GM19372 (cell line): ENCODE measurements at regions not wholly inside any gene's neighbourhood (a gene's known extent, or its start where the extent isn't known, plus 50 kb on each side); places are given as distances from the start of the nearest gene placed in this dataset.
"Not testable (repeated sequence)": the region's sequence is repeated elsewhere in the genome, so short reads cannot be mapped to it uniquely, and the experiment has no call there.

ENCODE experiments used
- ATAC-seq: cut with Tn5 transposase; IDR thresholded peaks from one replicate; pipeline ENCODE4 v1.9.1; 2021; ENCODE audit warnings: mild to moderate bottlenecking, low read depth, moderate library complexity; ENCODE audit not compliant: unreplicated experiment

DNA sequence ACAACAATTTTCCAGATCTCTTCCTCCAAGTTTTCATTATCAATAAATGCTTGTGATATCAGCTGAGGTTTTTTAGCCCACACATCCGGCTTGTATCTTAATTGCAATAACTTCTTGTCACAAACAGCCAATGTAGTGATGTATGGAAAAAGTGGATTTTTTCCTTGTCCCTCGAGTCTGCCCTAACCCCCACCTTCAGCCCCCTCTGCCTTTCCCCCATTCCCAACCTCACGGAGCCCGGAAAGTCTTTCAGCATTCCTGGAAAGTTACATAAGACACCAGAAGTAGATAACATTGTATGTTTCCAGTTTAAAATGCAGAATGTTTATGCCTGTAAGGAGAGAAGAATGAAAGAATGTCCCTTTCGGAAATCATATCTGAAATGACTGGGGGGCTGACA lies 179.2 kb upstream of the PHACTR1 start:
- ATAC-seq, result no peak

DNA sequence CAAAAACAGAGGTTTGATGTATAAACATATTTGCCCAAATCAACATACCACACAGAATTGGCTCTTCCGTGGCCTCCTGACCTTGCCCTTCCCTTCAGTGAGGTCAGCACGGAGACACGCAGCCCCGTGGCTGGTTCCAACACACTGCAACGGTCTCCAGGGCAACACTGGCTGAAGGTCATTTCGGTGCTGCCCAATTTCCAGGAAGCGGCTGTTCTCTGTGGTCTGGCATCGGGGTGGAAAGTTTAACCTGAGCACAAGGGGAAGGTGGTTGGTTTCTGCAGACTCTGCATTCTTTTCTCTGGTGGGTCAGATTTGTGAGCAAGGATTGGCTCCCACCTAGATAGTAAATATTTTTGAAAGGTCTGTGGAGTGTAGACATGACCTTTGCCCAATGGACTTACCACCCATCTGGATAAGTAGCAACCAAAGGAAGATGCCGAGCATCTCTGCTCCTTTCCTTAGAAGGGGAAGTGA lies 177.6 kb upstream of the PHACTR1 start:
- ATAC-seq, result no peak

GRCh38 chr6:12542319-12543115 lies 174.1 kb upstream of the PHACTR1 start:
- not testable (repeated sequence) for ATAC-seq

- ATAC-seq, result no peak
These were observed 172.6 kb upstream of the PHACTR1 start for GRCh38 chr6:12543953-12544352.

DNA sequence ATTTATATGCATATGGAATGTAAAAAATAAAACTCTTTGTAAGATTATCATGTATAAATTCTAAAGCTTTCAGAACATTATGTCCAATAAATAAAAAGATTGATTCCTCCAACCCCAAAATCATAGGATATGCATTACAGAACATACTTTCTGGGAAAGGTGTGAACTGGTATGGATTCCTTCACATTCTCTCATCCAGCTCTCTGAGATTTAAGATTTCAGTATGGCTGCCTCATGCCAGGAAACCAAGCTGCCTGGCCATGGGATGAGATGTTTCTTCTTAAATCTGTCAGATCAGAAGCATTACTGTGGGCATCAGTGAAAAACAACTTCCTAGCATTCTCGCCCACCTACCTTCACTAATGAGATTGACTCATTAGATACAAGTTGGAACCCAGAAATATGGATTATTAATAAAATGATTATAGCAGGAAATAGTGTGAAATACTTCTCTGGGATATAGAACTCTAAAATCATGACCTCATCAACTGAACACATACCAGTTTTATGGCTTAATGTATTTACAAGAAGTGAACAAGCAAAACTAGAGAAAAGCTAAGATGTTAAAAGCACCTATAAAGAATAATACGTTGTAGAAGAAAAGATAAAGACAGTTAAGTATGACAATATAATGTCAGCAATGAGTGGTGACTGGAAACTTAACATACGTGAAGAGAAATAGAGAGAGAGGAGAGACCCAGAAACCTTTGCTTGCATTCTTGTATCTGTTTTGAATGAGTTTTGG lies 171.6 kb upstream of the PHACTR1 start:
- ATAC-seq, result no peak

GRCh38 chr6:12545619-12546409 lies 170.8 kb upstream of the PHACTR1 start:
- ATAC-seq, result no peak

DNA sequence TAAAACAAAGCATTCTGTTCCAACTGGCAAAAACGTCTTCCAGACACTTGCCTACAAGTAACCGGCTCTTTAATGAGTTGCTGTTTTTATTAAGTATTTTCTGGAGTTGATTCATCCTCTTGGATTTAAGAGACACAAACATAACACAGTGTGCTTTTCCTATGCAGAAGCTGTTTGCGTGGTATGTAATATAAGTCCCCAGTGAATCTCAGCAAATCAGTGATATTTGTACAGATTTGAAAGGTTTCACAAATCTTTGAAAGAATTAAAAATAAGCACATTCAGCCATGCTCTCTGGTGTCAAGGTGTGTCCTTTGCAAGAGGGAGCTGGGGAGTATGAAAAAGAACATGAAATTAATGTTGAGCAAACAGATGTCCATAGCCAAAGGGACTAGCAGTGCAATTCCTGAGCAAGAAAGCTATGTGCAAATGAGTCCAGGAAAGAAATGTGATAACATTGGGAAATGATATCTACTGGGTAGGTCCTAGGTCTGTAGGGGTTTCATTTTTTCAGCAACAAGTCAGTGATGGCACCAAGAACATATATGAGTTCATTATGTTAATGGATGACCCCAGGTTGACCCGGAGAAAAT lies 170.1 kb upstream of the PHACTR1 start:
- ATAC-seq, result no peak

DNA sequence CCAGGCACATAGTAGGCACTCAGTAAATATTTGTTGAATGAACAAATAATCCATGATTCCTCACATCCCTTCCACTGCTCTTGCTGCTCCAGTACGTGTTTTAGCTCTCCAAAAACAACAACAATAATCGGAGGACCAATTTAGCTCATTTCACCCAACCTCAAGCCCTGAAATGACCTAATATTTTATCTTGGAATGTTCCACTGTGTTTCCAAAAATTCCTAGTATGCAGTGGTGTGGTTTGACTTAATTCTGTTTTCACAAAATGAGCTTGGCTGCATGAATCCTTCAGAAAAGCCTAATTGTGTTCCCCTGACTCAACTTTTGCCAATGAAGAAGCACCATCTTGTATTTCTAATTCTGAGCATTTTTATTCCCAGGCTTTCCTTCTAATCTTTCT lies 168.0 kb upstream of the PHACTR1 start:
- no peak for ATAC-seq

DNA sequence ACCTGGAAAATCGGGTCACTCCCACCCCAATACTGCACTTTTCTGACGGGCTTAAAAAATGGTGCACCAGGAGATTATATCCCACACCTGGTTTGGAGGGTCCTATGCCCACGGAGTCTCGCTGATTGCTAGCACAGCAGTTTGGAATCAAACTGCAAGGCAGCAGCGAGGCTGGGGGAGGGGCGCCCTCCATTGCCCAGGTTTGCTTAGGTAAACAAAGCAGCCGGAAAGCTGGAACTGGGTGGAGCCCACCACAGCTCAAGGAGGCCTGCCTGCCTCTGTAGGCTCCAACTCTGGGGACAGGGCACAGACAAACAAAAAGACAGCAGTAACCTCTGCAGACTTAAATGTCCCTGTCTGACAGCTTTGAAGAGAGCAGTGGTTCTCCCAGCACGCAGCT lies 167.1 kb upstream of the PHACTR1 start:
- ATAC-seq, result not testable (repeated sequence)

DNA sequence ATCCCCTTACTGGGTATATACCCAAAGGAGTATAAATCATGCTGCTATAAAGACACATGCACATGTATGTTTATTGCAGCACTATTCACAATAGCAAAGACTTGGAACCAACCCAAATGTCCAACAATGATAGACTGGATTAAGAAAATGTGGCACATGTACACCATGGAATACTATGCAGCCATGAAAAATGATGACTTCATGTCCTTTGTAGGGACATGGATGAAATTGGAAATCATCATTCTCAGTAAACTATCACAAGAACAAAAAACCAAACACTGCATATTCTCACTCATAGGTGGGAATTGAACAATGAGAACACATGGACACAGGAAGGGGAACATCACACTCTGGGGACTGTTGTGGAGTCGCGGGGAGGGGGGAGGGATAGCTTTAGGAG lies 161.7 kb upstream of the PHACTR1 start:
- ATAC-seq, result not testable (repeated sequence)

DNA sequence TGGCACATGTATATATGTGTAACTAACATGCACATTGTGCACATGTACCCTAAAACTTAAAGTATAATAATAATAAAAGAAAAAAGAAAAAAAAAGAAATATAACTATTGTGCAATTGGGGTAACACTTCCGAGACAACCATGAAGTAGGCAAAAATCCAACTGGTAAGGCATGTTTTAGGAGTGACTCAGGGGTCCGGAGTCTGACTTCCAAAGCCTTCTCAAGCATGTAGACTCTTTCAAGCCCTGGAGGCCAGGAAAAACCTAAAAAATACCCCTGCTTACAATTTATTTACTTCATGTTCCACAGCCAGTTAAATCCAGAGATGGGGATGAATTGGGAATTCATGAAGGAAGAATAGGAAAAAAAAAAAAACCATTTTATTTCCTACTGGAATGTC lies 161.3 kb upstream of the PHACTR1 start:
- ATAC-seq, result no peak

DNA sequence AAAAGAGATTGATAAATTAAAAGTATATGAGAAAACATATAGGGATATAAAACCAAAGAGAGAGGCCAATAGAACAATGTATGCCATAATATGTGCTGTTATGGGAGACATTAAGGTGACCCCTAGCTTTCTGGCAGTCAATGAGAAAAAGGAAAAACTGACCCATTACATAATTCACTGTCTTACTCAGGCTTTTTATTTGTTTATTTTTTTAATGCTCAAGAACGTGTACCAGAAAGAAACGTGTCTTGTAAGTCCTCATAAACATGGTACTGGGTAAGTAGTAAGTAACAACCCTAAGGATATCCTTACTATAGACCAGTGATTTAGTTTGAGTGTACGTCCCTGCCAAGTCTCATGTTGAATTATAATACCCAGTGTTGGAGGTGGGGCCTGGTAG lies 160.8 kb upstream of the PHACTR1 start:
- ATAC-seq, result no peak

- no peak for ATAC-seq
These were observed 158.8 kb upstream of the PHACTR1 start for GRCh38 chr6:12557765-12558164.

DNA sequence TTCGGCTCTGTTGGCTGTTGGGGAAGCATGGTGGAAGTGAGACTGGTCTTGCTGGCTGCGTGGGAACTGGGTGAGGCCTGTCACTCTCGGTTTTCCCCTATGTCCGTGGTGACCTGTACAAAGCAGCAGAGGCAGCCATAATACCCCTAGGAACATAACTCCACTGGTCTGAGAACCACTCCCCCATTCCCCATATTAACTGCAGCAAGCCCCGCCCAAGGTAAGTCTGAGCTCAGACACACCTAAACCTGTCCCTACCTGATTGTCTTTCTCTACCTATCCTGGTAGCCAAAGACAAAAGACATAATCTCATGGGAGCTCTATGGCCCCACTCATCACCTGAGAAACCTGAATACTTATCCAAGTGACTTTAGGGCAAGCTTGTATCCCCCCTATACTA lies 156.3 kb upstream of the PHACTR1 start:
- no peak for ATAC-seq

DNA sequence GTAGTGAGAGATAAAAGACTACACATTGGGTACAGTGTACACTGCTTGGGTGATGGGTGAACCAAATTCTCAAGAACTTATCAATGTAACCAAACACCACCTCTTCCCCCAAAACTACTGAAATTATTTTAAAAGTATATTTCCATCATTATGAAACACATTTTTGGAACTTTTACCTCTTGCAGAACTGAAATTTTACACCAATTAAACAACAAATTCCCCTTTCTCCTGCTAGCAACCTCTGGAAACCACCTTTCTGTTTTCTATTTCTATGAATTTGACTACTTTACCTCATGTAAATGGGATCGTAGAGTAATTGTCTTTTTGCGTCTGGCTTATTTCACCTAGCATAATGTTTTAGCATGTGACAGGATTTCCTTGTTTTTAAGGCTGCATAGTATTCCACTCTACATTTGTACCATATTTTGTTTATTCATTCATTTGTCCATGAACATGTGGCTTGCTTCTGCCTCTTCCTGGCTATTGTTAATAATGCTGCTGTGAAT lies 149.9 kb upstream of the PHACTR1 start:
- no peak for ATAC-seq

DNA sequence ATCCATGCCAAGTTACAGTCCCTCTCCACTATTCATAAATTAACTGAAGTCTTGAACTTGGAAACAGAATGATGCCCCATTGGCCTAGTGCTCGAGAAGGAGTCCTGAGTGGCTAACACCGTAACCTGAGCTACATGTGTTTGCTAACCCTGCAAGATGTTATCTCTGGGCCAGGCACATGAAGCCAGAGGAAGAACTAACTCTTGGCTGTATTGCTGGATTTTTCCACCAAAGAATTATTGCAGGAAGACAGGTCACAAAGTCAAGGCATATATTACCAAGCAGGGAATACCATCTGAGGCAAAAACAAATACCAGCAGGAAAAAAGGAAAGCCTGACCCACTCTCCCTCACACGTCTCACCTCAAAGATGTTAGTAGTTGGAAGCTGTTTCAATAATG lies 148.9 kb upstream of the PHACTR1 start:
- no peak for ATAC-seq

GRCh38 chr6:12569646-12570045 lies 146.9 kb upstream of the PHACTR1 start:
- no peak for ATAC-seq

- no peak for ATAC-seq
These were observed 146.0 kb upstream of the PHACTR1 start for GRCh38 chr6:12570461-12571030.

- no peak for ATAC-seq
These were observed 143.4 kb upstream of the PHACTR1 start for GRCh38 chr6:12572896-12573827.
